OCI-LY7 (cell line): ENCODE measurements at regions not wholly inside any gene's neighbourhood (a gene's known extent, or its start where the extent isn't known, plus 50 kb on each side); places are given as distances from the start of the nearest gene placed in this dataset.

ENCODE experiments used
- BruUV-seq: library from RNA; stranded (reverse); fragments of 400-500 nt; replicated peaks from 2 replicates; lab custom pipeline; 2021; lab: Mats Ljungman, UMichigan
- CTCF ChIA-PET: fragments of 300-600 bp; sonication (Branson Sonifier 250); formaldehyde crosslinking; loops from one replicate; lab custom pipeline; 2022; ENCODE audit warnings: antibody characterized with exemption; ENCODE audit not compliant: unreplicated experiment; lab: Charles Lee
- POLR2A ChIA-PET: fragments of 300-600 bp; sonication (Branson Sonifier 250); formaldehyde crosslinking; loops from one replicate; lab custom pipeline; 2022; ENCODE audit warnings: antibody characterized with exemption; lab: Charles Lee
- DNase-seq: peaks from one replicate; pipeline ENCODE4 v3.0.0-alpha.2; 2015; ENCODE audit warnings: low spot score
- H2AFZ ChIP-seq: fragments of 200-600 bp; sonication (generic), shearing (Covaris generic); 2 replicates; pipeline ENCODE4 v1.6.1; 2014; ENCODE audit warnings: mild to moderate bottlenecking, antibody characterized with exemption, low read length, moderate library complexity
- H3K27ac ChIP-seq: fragments of 200-600 bp; sonication (generic); 2 replicates; pipeline ENCODE4 v1.5.1; 2014; ENCODE audit warnings: mixed run types, low read depth, mild to moderate bottlenecking, moderate library complexity, low read length, inconsistent platforms; ENCODE audit not compliant: poor library complexity, severe bottlenecking
- H3K36me3 ChIP-seq: fragments of 200-600 bp; sonication (generic); 2 replicates; pipeline ENCODE4 v1.6.1; 2014; ENCODE audit warnings: mild to moderate bottlenecking, antibody characterized with exemption, low read length, moderate library complexity, mixed read lengths; ENCODE audit not compliant: insufficient read depth
- H3K4me1 ChIP-seq: fragments of 200-600 bp; sonication (generic); 2 replicates; pipeline ENCODE4 v1.5.1; 2014; ENCODE audit warnings: mild to moderate bottlenecking, low read length; ENCODE audit not compliant: insufficient read depth, poor library complexity, severe bottlenecking
- H3K4me2 ChIP-seq: fragments of 200-600 bp; sonication (generic); 2 replicates; pipeline ENCODE4 v1.6.1; 2014; ENCODE audit warnings: mild to moderate bottlenecking, low read length
- H3K4me3 ChIP-seq: fragments of 200-600 bp; sonication (generic); 2 replicates; pipeline ENCODE4 v1.5.1; 2014; ENCODE audit warnings: mild to moderate bottlenecking, low read depth, low read length; ENCODE audit not compliant: poor library complexity, severe bottlenecking
- H3K79me2 ChIP-seq: fragments of 200-600 bp; sonication (generic); 2 replicates; pipeline ENCODE4 v1.6.1; 2016; ENCODE audit warnings: low read depth, mild to moderate bottlenecking, low read length, moderate library complexity, mixed read lengths; ENCODE audit not compliant: insufficient read depth
- H3K9me2 ChIP-seq: fragments of 200-600 bp; sonication (generic); 2 replicates; pipeline ENCODE4 v1.6.1; 2016; ENCODE audit warnings: mild to moderate bottlenecking, low read length, mixed read lengths; ENCODE audit not compliant: insufficient read depth
- H3K9me3 ChIP-seq: fragments of 200-600 bp; sonication (generic); 2 replicates; pipeline ENCODE4 v1.6.1; 2014; ENCODE audit warnings: mild to moderate bottlenecking, mixed run types, low read length, mixed read lengths
- H4K20me1 ChIP-seq: fragments of 200-600 bp; sonication (generic); 2 replicates; pipeline ENCODE4 v1.6.1; 2014; ENCODE audit warnings: mild to moderate bottlenecking, antibody characterized with exemption, low read length, moderate library complexity, mixed read lengths; ENCODE audit not compliant: insufficient read depth
- EZH2phosphoT487 ChIP-seq: fragments of 200-600 bp; sonication (generic); IDR thresholded peaks from 2 replicates; pipeline ENCODE4 v1.6.1; 2018; ENCODE audit warnings: low read depth, borderline replicate concordance, mild to moderate bottlenecking, mixed run types, antibody characterized with exemption, low read length, moderate library complexity, mixed read lengths
- intact Hi-C: fragments of 100-400 bp; cut with micrococcal nuclease; formaldehyde crosslinking; loops from one replicate; pipeline ENCODE4 v1.10.0; 2022; ENCODE audit not compliant: unreplicated experiment
- TF ChIP-seq, protein P1 (sequence below): fragments of 200-600 bp; sonication (generic); conservative IDR thresholded peaks from 2 replicates; pipeline ENCODE4 v1.5.1; 2014; ENCODE audit warnings: mild to moderate bottlenecking, antibody characterized with exemption, low read length, moderate library complexity, mixed read lengths

DNA sequence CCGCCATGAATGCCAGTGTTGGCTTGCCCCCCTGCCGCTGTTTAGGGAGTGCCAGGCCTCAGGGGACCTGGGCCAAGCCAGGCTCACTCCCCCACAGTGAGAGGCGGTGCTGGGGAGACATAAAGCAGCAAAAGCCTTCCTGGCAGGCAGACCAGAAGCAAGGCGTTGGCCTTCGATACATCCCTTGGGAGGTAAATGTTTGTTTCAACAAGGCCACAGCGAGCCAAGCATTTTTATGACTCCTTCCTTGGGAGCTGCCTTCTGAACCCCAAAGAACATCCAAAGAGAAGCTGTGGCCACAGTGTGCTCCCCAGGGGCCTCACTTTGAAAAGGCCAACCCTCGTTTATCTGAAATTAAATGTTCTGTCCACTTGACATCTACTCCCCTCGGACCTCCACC lies 119.7 kb upstream of the CIBAR2 start:
- Histone ChIP-seq H3K36me3 (no peaks in the 10 kb centered on the region), H4K20me1 (no peaks in the 10 kb centered on the region; the same call in 1 of the 2 replicates), H3K4me2 (no peak overlapping the region), H3K79me2 (no peaks in the 10 kb centered on the region), H2AFZ (no peak overlapping the region), H3K4me1 (peaks cover 15% of the 10 kb centered on the region), H3K4me3 (no peak overlapping the region), H3K9me2 (no peaks in the 10 kb centered on the region), H3K27ac (no peak overlapping the region), H3K9me3 (no peaks in the 10 kb centered on the region)
- no peak for DNase-seq
- intact Hi-C loops, result no loop called here
- CTCF ChIA-PET, result no interaction called here
- no TSS peak for BruUV-seq
- POLR2A ChIA-PET, result no interaction called here
- TF ChIP-seq, protein P1, sequence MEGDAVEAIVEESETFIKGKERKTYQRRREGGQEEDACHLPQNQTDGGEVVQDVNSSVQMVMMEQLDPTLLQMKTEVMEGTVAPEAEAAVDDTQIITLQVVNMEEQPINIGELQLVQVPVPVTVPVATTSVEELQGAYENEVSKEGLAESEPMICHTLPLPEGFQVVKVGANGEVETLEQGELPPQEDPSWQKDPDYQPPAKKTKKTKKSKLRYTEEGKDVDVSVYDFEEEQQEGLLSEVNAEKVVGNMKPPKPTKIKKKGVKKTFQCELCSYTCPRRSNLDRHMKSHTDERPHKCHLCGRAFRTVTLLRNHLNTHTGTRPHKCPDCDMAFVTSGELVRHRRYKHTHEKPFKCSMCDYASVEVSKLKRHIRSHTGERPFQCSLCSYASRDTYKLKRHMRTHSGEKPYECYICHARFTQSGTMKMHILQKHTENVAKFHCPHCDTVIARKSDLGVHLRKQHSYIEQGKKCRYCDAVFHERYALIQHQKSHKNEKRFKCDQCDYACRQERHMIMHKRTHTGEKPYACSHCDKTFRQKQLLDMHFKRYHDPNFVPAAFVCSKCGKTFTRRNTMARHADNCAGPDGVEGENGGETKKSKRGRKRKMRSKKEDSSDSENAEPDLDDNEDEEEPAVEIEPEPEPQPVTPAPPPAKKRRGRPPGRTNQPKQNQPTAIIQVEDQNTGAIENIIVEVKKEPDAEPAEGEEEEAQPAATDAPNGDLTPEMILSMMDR, result no peak
- TF ChIP-seq EZH2phosphoT487, result no peak

DNA sequence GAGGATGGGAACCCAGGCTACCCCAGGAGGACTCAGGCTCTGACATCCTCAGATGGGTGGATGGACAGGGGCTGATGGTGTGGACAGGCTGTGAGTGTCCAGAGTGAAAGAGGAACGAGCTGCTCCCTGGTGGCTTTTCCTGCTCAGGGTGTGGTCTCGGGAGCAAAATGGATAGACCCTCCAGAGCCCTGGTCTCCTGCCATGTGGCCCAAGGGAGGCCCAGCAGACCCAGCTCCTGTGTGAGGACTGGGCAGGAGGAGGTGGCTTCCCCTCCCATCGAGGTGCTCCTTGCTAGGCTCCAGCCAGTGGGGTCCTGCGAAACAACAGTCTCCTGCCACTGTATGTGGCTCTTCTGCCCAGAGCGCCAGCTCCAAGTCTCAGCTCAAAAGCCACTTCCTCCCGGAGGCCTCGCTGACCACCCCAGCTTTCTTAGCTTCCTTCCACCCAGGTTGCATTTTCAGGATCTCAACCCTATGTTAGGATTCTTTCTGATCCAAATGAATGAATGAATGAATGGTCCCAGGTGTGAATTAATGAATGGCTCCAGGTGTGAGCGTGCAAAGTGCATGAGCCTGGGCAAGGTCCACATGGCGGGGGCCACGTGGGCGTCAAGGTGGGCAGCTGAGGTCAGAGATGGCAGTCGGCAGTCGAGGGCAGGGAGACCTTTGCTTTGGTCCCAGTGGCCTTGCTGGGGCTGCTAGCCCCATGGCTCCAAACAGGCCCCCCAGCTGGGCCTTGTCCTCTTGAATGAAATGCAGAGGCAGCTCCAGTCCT lies 120.3 kb upstream of the CIBAR2 start:
- no peaks in the 10 kb centered on the region; the same call in 1 of the 2 replicates for H4K20me1 ChIP-seq
- no peak overlapping the region for H2AFZ ChIP-seq
- H3K36me3 ChIP-seq, result no peaks in the 10 kb centered on the region
- CTCF ChIA-PET, result no interaction called here
- no peak overlapping the region for H3K4me3 ChIP-seq
- no peaks in the 10 kb centered on the region for H3K79me2 ChIP-seq
- intact Hi-C loops, result no loop called here
- POLR2A ChIA-PET, result no interaction called here
- no peak overlapping the region for H3K4me2 ChIP-seq
- H3K9me2 ChIP-seq, result no peaks in the 10 kb centered on the region
- peaks cover 9% of the 10 kb centered on the region for H3K4me1 ChIP-seq
- H3K9me3 ChIP-seq, result no peaks in the 10 kb centered on the region
- H3K27ac ChIP-seq, result no peak overlapping the region
- no peak for DNase-seq
- no TSS peak for BruUV-seq
- TF ChIP-seq, protein P1, result no peak

DNA sequence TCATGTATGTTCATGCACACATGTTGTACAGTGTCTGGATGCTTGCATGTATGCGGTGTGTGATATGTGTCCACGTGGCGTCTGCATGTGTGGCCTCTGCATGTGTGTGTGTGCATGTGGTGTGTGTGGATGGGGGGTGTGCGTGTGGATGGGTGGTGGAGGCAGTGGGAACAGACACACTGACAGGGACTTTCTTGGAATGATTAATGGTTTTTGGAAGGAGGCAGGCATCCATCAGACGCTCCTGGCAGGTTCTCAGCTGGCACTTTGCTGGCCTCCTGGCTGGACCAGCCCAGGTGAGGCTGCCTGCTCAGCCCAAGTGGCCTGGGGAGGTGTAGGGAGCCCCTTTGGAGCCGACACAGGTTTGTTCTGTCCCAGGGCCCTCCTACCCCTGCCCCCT lies 121.2 kb upstream of the CIBAR2 start:
- Histone ChIP-seq H3K27ac (no peak overlapping the region), H3K9me3 (no peaks in the 10 kb centered on the region), H3K9me2 (no peaks in the 10 kb centered on the region), H4K20me1 (no peaks in the 10 kb centered on the region; the same call in 1 of the 2 replicates), H3K4me1 (peaks cover 3% of the 10 kb centered on the region), H3K4me2 (no peak overlapping the region), H3K4me3 (no peak overlapping the region), H3K36me3 (no peaks in the 10 kb centered on the region), H2AFZ (no peak overlapping the region), H3K79me2 (no peaks in the 10 kb centered on the region)
- ChIA-PET CTCF (no interaction called here), POLR2A (no interaction called here)
- no TSS peak for BruUV-seq
- DNase-seq, result no peak
- intact Hi-C loops, result no loop called here
- no peak for TF ChIP-seq EZH2phosphoT487
- TF ChIP-seq, protein P1, result no peak
